SU-DHL-6 (cell line): ENCODE measurements at regions not wholly inside any gene's neighbourhood (a gene's known extent, or its start where the extent isn't known, plus 50 kb on each side); places are given as distances from the start of the nearest gene placed in this dataset.

ENCODE experiments used
- H2AFZ ChIP-seq: fragments of 200-600 bp; sonication (generic); 2 replicates; pipeline ENCODE4 v1.6.1; 2014; ENCODE audit warnings: low read depth, mild to moderate bottlenecking, moderate library complexity, mixed read lengths, antibody characterized with exemption, low read length; ENCODE audit not compliant: severe bottlenecking
- H3F3A ChIP-seq: fragments of 200-600 bp; shearing (Covaris generic); 2 replicates; pipeline ENCODE4 v1.6.0; 2016; ENCODE audit warnings: antibody characterized with exemption, mild to moderate bottlenecking; ENCODE audit not compliant: insufficient read depth
- H3K27ac ChIP-seq: fragments of 200-600 bp; sonication (generic); 2 replicates; pipeline ENCODE4 v1.5.1; 2016; ENCODE audit warnings: low read depth, mild to moderate bottlenecking, low read length, moderate library complexity, mixed read lengths
- H3K27me3 ChIP-seq: fragments of 200-600 bp; sonication (generic), shearing (Covaris generic); 2 replicates; pipeline ENCODE4 v1.6.0; 2014; ENCODE audit warnings: mild to moderate bottlenecking, low read length
- H3K36me3 ChIP-seq: fragments of 200-600 bp; sonication (generic); 2 replicates; pipeline ENCODE4 v1.6.1; 2014; ENCODE audit warnings: mild to moderate bottlenecking, low read length, mixed read lengths
- H3K4me2 ChIP-seq: fragments of 300-600, 200-600 bp; shearing (Covaris generic), sonication (generic); 2 replicates; pipeline ENCODE4 v1.6.0; 2014; ENCODE audit warnings: low read length, low read depth, mild to moderate bottlenecking; ENCODE audit not compliant: poor library complexity, severe bottlenecking
- H3K4me3 ChIP-seq: fragments of 200-600 bp; sonication (generic); 2 replicates; pipeline ENCODE4 v1.5.1; 2014; ENCODE audit warnings: antibody characterized with exemption, low read length, mild to moderate bottlenecking, mixed read lengths; ENCODE audit not compliant: insufficient read depth, poor library complexity, severe bottlenecking
- H3K79me2 ChIP-seq: fragments of 200-600 bp; sonication (generic); 2 replicates; pipeline ENCODE4 v1.6.1; 2014; ENCODE audit warnings: mild to moderate bottlenecking, low read length, moderate library complexity; ENCODE audit not compliant: insufficient read depth
- H3K9ac ChIP-seq: fragments of 200-600 bp; sonication (generic); 2 replicates; pipeline ENCODE4 v1.7.0; 2014; ENCODE audit warnings: mild to moderate bottlenecking, low read length
- H3K9me2 ChIP-seq: fragments of 200-600 bp; sonication (generic); replicated peaks from 2 replicates; pipeline ENCODE4 v1.6.1; 2014; ENCODE audit warnings: low read length; ENCODE audit not compliant: insufficient read depth
- H3K9me3 ChIP-seq: fragments of 200-600 bp; sonication (generic); 2 replicates; pipeline ENCODE4 v1.6.1; 2014; ENCODE audit warnings: low read length, mixed read lengths; ENCODE audit not compliant: insufficient read depth
- H4K20me1 ChIP-seq: fragments of 200-600 bp; sonication (generic); 2 replicates; pipeline ENCODE4 v1.6.1; 2014; ENCODE audit warnings: low read depth, mild to moderate bottlenecking, antibody characterized with exemption, low read length, moderate library complexity, mixed read lengths
- EZH2phosphoT487 ChIP-seq: fragments of 200-600 bp; sonication (generic), shearing (Covaris generic); conservative IDR thresholded peaks from 2 replicates; pipeline ENCODE4 v1.6.1; 2018; ENCODE audit warnings: mild to moderate bottlenecking, antibody characterized with exemption, low read length, moderate library complexity, mixed read lengths
- TF ChIP-seq, protein P1 (sequence below): fragments of 200-600 bp; sonication (generic); IDR thresholded peaks from one replicate; pipeline ENCODE4 v1.5.1; 2017; ENCODE audit warnings: antibody characterized with exemption, mild to moderate bottlenecking, low read length, moderate library complexity; ENCODE audit not compliant: insufficient read depth, poor library complexity, severe bottlenecking

DNA sequence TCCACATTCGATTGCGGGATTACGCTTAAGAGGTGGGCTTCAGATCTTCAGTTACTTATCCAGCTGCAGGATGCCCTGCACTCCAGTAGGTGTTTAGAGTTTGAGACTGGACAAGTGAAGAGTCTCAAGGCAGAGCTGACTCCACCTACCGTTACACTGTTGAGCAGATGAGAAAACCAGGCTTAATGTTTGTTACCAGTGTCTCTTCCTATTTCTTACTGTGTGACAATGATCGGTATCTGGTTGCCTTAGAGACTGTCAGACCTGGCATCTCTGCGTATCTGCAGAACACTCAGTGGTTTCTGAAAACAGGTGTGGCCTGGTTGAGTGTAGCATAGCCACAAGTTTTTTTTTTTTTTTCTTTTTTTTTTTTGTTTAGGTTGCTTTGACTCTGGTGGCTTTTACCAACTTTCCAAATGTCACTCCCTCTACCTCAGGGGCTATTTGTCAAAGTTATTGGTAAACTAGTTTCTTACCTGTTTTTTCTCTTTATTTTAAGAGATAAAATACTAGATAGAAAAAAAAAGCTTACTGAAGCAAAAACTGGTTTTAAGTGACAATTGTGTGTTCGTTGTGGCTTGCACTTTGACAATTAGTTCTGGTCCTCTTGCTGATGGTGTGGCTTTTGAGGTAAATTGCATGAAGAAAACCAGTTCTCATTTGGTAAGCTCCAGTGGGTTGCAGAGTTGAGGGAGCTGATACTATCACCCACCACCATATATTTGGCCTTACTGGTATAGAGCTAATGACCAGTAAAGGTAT lies 284.8 kb downstream of the ETS1 start:
- no peak overlapping the region for H3K4me2 ChIP-seq
- no peak overlapping the region for H3K27ac ChIP-seq

GRCh38 chr11:128301756-128302155 lies 285.6 kb downstream of the ETS1 start:
- Histone ChIP-seq H3K4me2 (no peak overlapping the region), H3K27me3 (no peaks in the 10 kb centered on the region), H3K9me3 (no peaks in the 10 kb centered on the region), H3F3A (no peaks in the 10 kb centered on the region), H3K36me3 (no peaks in the 10 kb centered on the region), H3K9me2 (no peaks in the 10 kb centered on the region), H3K4me3 (no peak overlapping the region), H2AFZ (no peak overlapping the region), H3K9ac (no peak overlapping the region), H3K79me2 (no peaks in the 10 kb centered on the region), H3K27ac (no peak overlapping the region), H4K20me1 (no peaks in the 10 kb centered on the region)
- TF ChIP-seq EZH2phosphoT487: no peak
- TF ChIP-seq, protein P1, sequence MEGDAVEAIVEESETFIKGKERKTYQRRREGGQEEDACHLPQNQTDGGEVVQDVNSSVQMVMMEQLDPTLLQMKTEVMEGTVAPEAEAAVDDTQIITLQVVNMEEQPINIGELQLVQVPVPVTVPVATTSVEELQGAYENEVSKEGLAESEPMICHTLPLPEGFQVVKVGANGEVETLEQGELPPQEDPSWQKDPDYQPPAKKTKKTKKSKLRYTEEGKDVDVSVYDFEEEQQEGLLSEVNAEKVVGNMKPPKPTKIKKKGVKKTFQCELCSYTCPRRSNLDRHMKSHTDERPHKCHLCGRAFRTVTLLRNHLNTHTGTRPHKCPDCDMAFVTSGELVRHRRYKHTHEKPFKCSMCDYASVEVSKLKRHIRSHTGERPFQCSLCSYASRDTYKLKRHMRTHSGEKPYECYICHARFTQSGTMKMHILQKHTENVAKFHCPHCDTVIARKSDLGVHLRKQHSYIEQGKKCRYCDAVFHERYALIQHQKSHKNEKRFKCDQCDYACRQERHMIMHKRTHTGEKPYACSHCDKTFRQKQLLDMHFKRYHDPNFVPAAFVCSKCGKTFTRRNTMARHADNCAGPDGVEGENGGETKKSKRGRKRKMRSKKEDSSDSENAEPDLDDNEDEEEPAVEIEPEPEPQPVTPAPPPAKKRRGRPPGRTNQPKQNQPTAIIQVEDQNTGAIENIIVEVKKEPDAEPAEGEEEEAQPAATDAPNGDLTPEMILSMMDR: no peak

More for the DNA sequence above, 284.8 kb downstream of the ETS1 start:
- Histone ChIP-seq H3K4me3 (no peak overlapping the region), H3K9me3 (no peaks in the 10 kb centered on the region), H3K9me2 (no peaks in the 10 kb centered on the region), H3K36me3 (no peaks in the 10 kb centered on the region), H4K20me1 (no peaks in the 10 kb centered on the region), H3F3A (no peaks in the 10 kb centered on the region), H3K79me2 (no peaks in the 10 kb centered on the region), H3K27me3 (no peaks in the 10 kb centered on the region), H3K9ac (no peak overlapping the region), H2AFZ (no peak overlapping the region)
- TF ChIP-seq, protein P1: no peak
- TF ChIP-seq EZH2phosphoT487: no peak

DNA sequence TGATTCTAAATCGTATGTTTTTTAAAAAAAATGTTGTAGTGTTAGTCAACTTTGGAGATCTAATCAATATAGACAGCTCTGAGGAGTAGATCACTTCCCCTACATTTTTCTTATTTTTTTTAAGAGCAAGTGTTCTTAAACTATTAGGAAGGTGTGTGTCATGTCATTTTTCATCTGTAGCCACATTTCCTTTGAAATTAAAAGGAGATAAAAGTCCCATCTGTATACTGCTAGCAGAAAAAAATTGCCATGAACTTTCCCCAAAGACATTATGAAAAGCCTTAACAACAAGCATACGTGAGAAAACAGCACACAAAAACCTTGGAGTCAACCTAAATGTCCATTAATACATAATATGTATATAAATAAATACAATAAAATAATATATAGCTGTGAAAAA lies 286.6 kb downstream of the ETS1 start:
- no peak overlapping the region for H3K4me3 ChIP-seq
- no peak overlapping the region for H3K9ac ChIP-seq
- H3K27me3 ChIP-seq: no peaks in the 10 kb centered on the region
- H4K20me1 ChIP-seq: no peaks in the 10 kb centered on the region
- no peak for TF ChIP-seq EZH2phosphoT487
- TF ChIP-seq, protein P1: no peak
- no peaks in the 10 kb centered on the region for H3F3A ChIP-seq
- no peaks in the 10 kb centered on the region for H3K79me2 ChIP-seq
- H3K27ac ChIP-seq: no peak overlapping the region
- no peaks in the 10 kb centered on the region for H3K9me3 ChIP-seq
- no peaks in the 10 kb centered on the region for H3K36me3 ChIP-seq
- no peak overlapping the region for H2AFZ ChIP-seq
- H3K4me2 ChIP-seq: no peak overlapping the region
- H3K9me2 ChIP-seq: no peaks in the 10 kb centered on the region
